Naive thymus-derived CD4-positive, alpha-beta T cell (primary cell): ENCODE measurements at regions not wholly inside any gene's neighbourhood (a gene's known extent, or its start where the extent isn't known, plus 50 kb on each side); places are given as distances from the start of the nearest gene placed in this dataset.

Experiments used
- ATAC-seq: fragments of 150-1000 bp; cut with Tn5 transposase; 2 replicates; pipeline ENCODE4 v1.10.0; 2021; ENCODE audit warnings: mild to moderate bottlenecking, moderate library complexity
- CTCF ChIA-PET: fragments of 350-600 bp; sonication (Branson Sonifier 250); formaldehyde crosslinking; loops from one replicate; lab custom pipeline; 2021; ENCODE audit warnings: antibody characterized with exemption; lab: Charles Lee
- POLR2A ChIA-PET: fragments of 350-600 bp; sonication (Branson Sonifier 250); formaldehyde crosslinking; loops from one replicate; lab custom pipeline; 2021; ENCODE audit warnings: antibody characterized with exemption, inconsistent platforms; lab: Charles Lee
- DNase-seq, 9 donors: peaks; one replicate each; pipeline versions ENCODE4 v3.0.0 to v3.0.0-alpha.2; 2020 to 2022; ENCODE audit warnings: mixed read lengths in 1 of 9
- H3K27ac ChIP-seq: one replicate; pipeline ENCODE4 v1.7.0; 2013; ENCODE audit warnings: mild to moderate bottlenecking, low read depth, low read length, moderate library complexity
- H3K27me3 ChIP-seq, 2 donors: one replicate each; pipeline ENCODE4 v1.7.0; 2013; ENCODE audit warnings: low read length in 2 of 2, mild to moderate bottlenecking in 2 of 2, moderate library complexity in 2 of 2; ENCODE audit not compliant: control insufficient read depth in 2 of 2, insufficient read depth in 2 of 2
- H3K36me3 ChIP-seq, 3 experiments: 1 replicate in 2 of 3; 2 replicates in 1 of 3; pipeline ENCODE4 v1.7.0; 2013; ENCODE audit warnings: low read length in 3 of 3, mild to moderate bottlenecking in 3 of 3, moderate library complexity in 1 of 3; ENCODE audit not compliant: insufficient read depth in 3 of 3, control insufficient read depth in 2 of 3
- H3K4me1 ChIP-seq, 2 donors: one replicate each; pipeline ENCODE4 v1.7.0; 2013; ENCODE audit warnings: low read length in 2 of 2, mild to moderate bottlenecking in 2 of 2, moderate library complexity in 1 of 2; ENCODE audit not compliant: control insufficient read depth in 2 of 2, insufficient read depth in 2 of 2
- H3K4me3 ChIP-seq: 2 replicates; pipeline ENCODE4 v1.7.0; 2013; ENCODE audit warnings: mild to moderate bottlenecking, low read length
- H3K9me3 ChIP-seq, 3 experiments: 1 replicate in 2 of 3; 2 replicates in 1 of 3; pipeline ENCODE4 v1.7.0; 2013; ENCODE audit warnings: low read length in 3 of 3; ENCODE audit not compliant: control insufficient read depth in 2 of 3
- H3K27ac Mint-ChIP-seq, 9 donors: one replicate each; pipeline ENCODE4 v1.8.0; 2020 to 2022; ENCODE audit warnings: mixed read lengths in 9 of 9, mild to moderate bottlenecking in 8 of 9, moderate library complexity in 5 of 9, inconsistent platforms in 2 of 9
- H3K27me3 Mint-ChIP-seq, 5 donors: one replicate each; pipeline ENCODE4 v1.8.0; 2021 to 2022; ENCODE audit warnings: mixed read lengths in 5 of 5, mild to moderate bottlenecking in 1 of 5
- H3K36me3 Mint-ChIP-seq, 5 donors: one replicate each; pipeline ENCODE4 v1.8.0; 2020 to 2022; ENCODE audit warnings: mixed read lengths in 5 of 5, mild to moderate bottlenecking in 3 of 5, inconsistent platforms in 1 of 5
- H3K4me1 Mint-ChIP-seq, 7 donors: one replicate each; pipeline ENCODE4 v1.8.0; 2020 to 2022; ENCODE audit warnings: mixed read lengths in 7 of 7, mild to moderate bottlenecking in 3 of 7, inconsistent platforms in 1 of 7
- H3K4me3 Mint-ChIP-seq, 10 donors: one replicate each; pipeline ENCODE4 v1.8.0; 2020 to 2022; ENCODE audit warnings: mild to moderate bottlenecking in 10 of 10, mixed read lengths in 10 of 10, moderate library complexity in 6 of 10, inconsistent platforms in 2 of 10
- H3K9me3 Mint-ChIP-seq, 11 donors: one replicate each; pipeline ENCODE4 v1.8.0; 2020 to 2022; ENCODE audit warnings: mixed read lengths in 11 of 11, mild to moderate bottlenecking in 4 of 11, inconsistent platforms in 1 of 11, moderate library complexity in 1 of 11
- intact Hi-C, 2 donors: fragments of 100-400 bp; cut with micrococcal nuclease; formaldehyde crosslinking; loops; one replicate each; pipeline ENCODE4 v1.15.1; 2023

GRCh38 chr3:102016417-102016816 is 167.1 kb downstream of the NFKBIZ start:
- ChIA-PET CTCF (no interaction called here), POLR2A (no interaction called here)
- DNase-seq = no peak
- H3K27me3 ChIP-seq = no peaks in the 10 kb centered on the region
- H3K4me3 Mint-ChIP-seq = no peak overlapping the region
- peaks cover 3 to 33% (median 8%) of the 10 kb centered on the region in 11 donors for H3K9me3 Mint-ChIP-seq
- H3K4me1 Mint-ChIP-seq = peaks cover 3 to 46% (median 20%) of the 10 kb centered on the region in 7 donors
- H3K4me3 ChIP-seq = no peak overlapping the region
- peaks cover 0 to 18% (median 3%) of the 10 kb centered on the region in 5 donors for H3K36me3 Mint-ChIP-seq
- H3K27me3 Mint-ChIP-seq = peaks cover 0 to 12% (median 0%) of the 10 kb centered on the region in 5 donors
- no peak overlapping the region for H3K27ac Mint-ChIP-seq
- no peaks in the 10 kb centered on the region for H3K9me3 ChIP-seq
- peaks cover 0 to 9% of the 10 kb centered on the region in 2 donors for H3K4me1 ChIP-seq
- no peaks in the 10 kb centered on the region for H3K36me3 ChIP-seq
- H3K27ac ChIP-seq = no peak overlapping the region
- no peak for ATAC-seq
- intact Hi-C loops = no loop called here

GRCh38 chr3:102017784-102018183 is 168.5 kb downstream of the NFKBIZ start:
- peak overlapping the region in 3 of 9 donors; percentile 2 to 73 (median 45) for H3K27ac Mint-ChIP-seq
- Histone ChIP-seq H3K9me3 (no peaks in the 10 kb centered on the region), H3K36me3 (no peaks in the 10 kb centered on the region), H3K27me3 (no peaks in the 10 kb centered on the region), H3K4me1 (peaks cover 0 to 9% of the 10 kb centered on the region in 2 donors), H3K4me3 (no peak overlapping the region), H3K27ac (no peak overlapping the region)
- peaks cover 0 to 12% (median 0%) of the 10 kb centered on the region in 5 donors for H3K27me3 Mint-ChIP-seq
- no peak for ATAC-seq
- intact Hi-C loops = no loop called here
- peaks cover 3 to 48% (median 20%) of the 10 kb centered on the region in 7 donors for H3K4me1 Mint-ChIP-seq
- DNase-seq = no peak
- H3K4me3 Mint-ChIP-seq = no peak overlapping the region
- ChIA-PET POLR2A (interaction anchor here (0.7 kb wide), 1 partner anchor 58 kb away, joined by 3 read pairs; no protein-coding TSS in a partner anchor), CTCF (interaction anchor here (0.6 kb wide), 1 partner anchor 30 kb away, joined by 3 read pairs; no protein-coding TSS in a partner anchor)
- H3K9me3 Mint-ChIP-seq = peaks cover 3 to 24% (median 7%) of the 10 kb centered on the region in 11 donors
- H3K36me3 Mint-ChIP-seq = peaks cover 0 to 9% (median under 1%) of the 10 kb centered on the region in 5 donors

- Mint-ChIP-seq H3K36me3 (peaks cover 0 to 6% (median 0%) of the 10 kb centered on the region in 5 donors), H3K27ac (peak overlapping the region in 1 of 9 donors; percentile 9), H3K4me1 (peaks cover 3 to 48% (median 20%) of the 10 kb centered on the region in 7 donors), H3K9me3 (peaks cover 0 to 17% (median 5%) of the 10 kb centered on the region in 11 donors), H3K27me3 (peaks cover 0 to 12% (median 0%) of the 10 kb centered on the region in 5 donors), H3K4me3 (peak overlapping the region in 4 of 10 donors; percentile 10 to 47 (median 21))
- ChIA-PET POLR2A (interaction anchor here (0.7 to 0.9 kb wide), 2 partner anchors 40 to 58 kb away, joined by 3 read pairs; no protein-coding TSS in a partner anchor), CTCF (interaction anchor here (0.6 kb wide), 2 partner anchors 29 to 206 kb away, joined by 3 to 5 read pairs; no protein-coding TSS in a partner anchor)
- Histone ChIP-seq H3K27ac (no peak overlapping the region), H3K36me3 (no peaks in the 10 kb centered on the region), H3K4me3 (no peak overlapping the region), H3K4me1 (peaks cover 0 to 9% of the 10 kb centered on the region in 2 donors), H3K27me3 (no peaks in the 10 kb centered on the region), H3K9me3 (no peaks in the 10 kb centered on the region)
- intact Hi-C loops = no loop called here
- peak; percentile 56 for ATAC-seq
- DNase-seq = no peak
Measured at GRCh38 chr3:102018551-102018950, 169.2 kb downstream of the NFKBIZ start.

- Mint-ChIP-seq H3K4me3 (peak overlapping the region in 5 of 10 donors; percentile 14 to 48 (median 17)), H3K36me3 (peaks cover 0 to 6% (median 0%) of the 10 kb centered on the region in 5 donors), H3K27me3 (peaks cover 0 to 16% (median 0%) of the 10 kb centered on the region in 5 donors), H3K4me1 (peaks cover 3 to 48% (median 20%) of the 10 kb centered on the region in 7 donors), H3K27ac (peak overlapping the region in 1 of 9 donors; percentile 18), H3K9me3 (peaks cover 0 to 10% (median 4%) of the 10 kb centered on the region in 11 donors)
- no peak for ATAC-seq
- H3K36me3 ChIP-seq = no peaks in the 10 kb centered on the region
- ChIA-PET POLR2A (no interaction called here), CTCF (interaction anchor here (1.0 to 1.3 kb wide), 3 partner anchors 9 to 89 kb away, joined by 3 read pairs; no protein-coding TSS in a partner anchor)
- no peak for DNase-seq
- H3K4me3 ChIP-seq = no peak overlapping the region
- intact Hi-C loops = no loop called here
- no peaks in the 10 kb centered on the region for H3K27me3 ChIP-seq
- H3K4me1 ChIP-seq = peaks cover 0 to 9% of the 10 kb centered on the region in 2 donors
- H3K9me3 ChIP-seq = no peaks in the 10 kb centered on the region
- H3K27ac ChIP-seq = no peak overlapping the region
Measured at GRCh38 chr3:102020735-102021134, 171.4 kb downstream of the NFKBIZ start.

GRCh38 chr3:102024270-102024904 is 175.1 kb downstream of the NFKBIZ start:
- Histone ChIP-seq H3K27ac (no peak overlapping the region), H3K27me3 (no peaks in the 10 kb centered on the region), H3K4me3 (no peak overlapping the region), H3K9me3 (no peaks in the 10 kb centered on the region), H3K36me3 (no peaks in the 10 kb centered on the region), H3K4me1 (peaks cover 0 to 9% of the 10 kb centered on the region in 2 donors)
- peaks cover 3 to 23% (median 5%) of the 10 kb centered on the region in 7 donors for H3K4me1 Mint-ChIP-seq
- H3K4me3 Mint-ChIP-seq = no peak overlapping the region
- H3K27me3 Mint-ChIP-seq = peaks cover 0 to 14% (median 0%) of the 10 kb centered on the region in 5 donors
- ATAC-seq (no peak), DNase-seq (no peak)
- H3K36me3 Mint-ChIP-seq = peaks cover 0 to 4% (median 0%) of the 10 kb centered on the region in 5 donors
- intact Hi-C loops = no loop called here
- POLR2A ChIA-PET = interaction anchor here (0.6 kb wide), 2 partner anchors 16 to 58 kb away, joined by 3 to 4 read pairs; no protein-coding TSS in a partner anchor
- H3K9me3 Mint-ChIP-seq = peaks cover 0 to 7% (median 0%) of the 10 kb centered on the region in 11 donors
- no peak overlapping the region for H3K27ac Mint-ChIP-seq
- CTCF ChIA-PET = interaction anchor here (0.7 kb wide), 1 partner anchor 177 kb away, joined by 4 read pairs; no protein-coding TSS in a partner anchor

GRCh38 chr3:102025606-102026270 is 176.4 kb downstream of the NFKBIZ start:
- H3K27ac Mint-ChIP-seq = no peak overlapping the region
- ChIA-PET POLR2A (no interaction called here), CTCF (no interaction called here)
- H3K4me3 ChIP-seq = no peak overlapping the region
- DNase-seq (no peak), ATAC-seq (no peak)
- peaks cover 0 to 2% (median 0%) of the 10 kb centered on the region in 11 donors for H3K9me3 Mint-ChIP-seq
- no peaks in the 10 kb centered on the region for H3K9me3 ChIP-seq
- H3K4me1 Mint-ChIP-seq = peaks cover 3 to 17% (median 6%) of the 10 kb centered on the region in 7 donors
- no peaks in the 10 kb centered on the region for H3K4me1 ChIP-seq
- peaks cover 0 to 4% (median 0%) of the 10 kb centered on the region in 5 donors for H3K36me3 Mint-ChIP-seq
- H3K27me3 ChIP-seq = no peaks in the 10 kb centered on the region
- H3K4me3 Mint-ChIP-seq = no peak overlapping the region
- intact Hi-C loops = no loop called here
- no peak overlapping the region for H3K27ac ChIP-seq
- no peaks in the 10 kb centered on the region for H3K36me3 ChIP-seq
- H3K27me3 Mint-ChIP-seq = peaks cover 0 to 6% (median 0%) of the 10 kb centered on the region in 5 donors
